Right lobe of liver (tissue), 4 donors: ENCODE measurements at regions not wholly inside any gene's neighbourhood (a gene's known extent, or its start where the extent isn't known, plus 50 kb on each side); places are given as distances from the start of the nearest gene placed in this dataset.

Experiments
- POLR2A ChIP-seq: fragments of 450-650 bp; IDR thresholded peaks from one replicate; pipeline ENCODE4 v1.6.1; 2017; ENCODE audit warnings: antibody characterized with exemption, mild to moderate bottlenecking
- TF ChIP-seq, protein P1 (sequence below), 4 donors: fragments of 200-600 bp in 3 of 4; fragments of 450-650 bp in 1 of 4; IDR thresholded peaks; one replicate each; pipeline versions ENCODE4 v1.5.1 to v1.8.0; 2016 to 2022; ENCODE audit warnings: antibody characterized with exemption in 4 of 4, mild to moderate bottlenecking in 2 of 4
- donor health status: DM: no; HTN: no; CAD: no.
- donor health status: DM: no; HTN: no; CAD: no.
- donor health status: DM: no; HTN: yes; CAD: no.

DNA sequence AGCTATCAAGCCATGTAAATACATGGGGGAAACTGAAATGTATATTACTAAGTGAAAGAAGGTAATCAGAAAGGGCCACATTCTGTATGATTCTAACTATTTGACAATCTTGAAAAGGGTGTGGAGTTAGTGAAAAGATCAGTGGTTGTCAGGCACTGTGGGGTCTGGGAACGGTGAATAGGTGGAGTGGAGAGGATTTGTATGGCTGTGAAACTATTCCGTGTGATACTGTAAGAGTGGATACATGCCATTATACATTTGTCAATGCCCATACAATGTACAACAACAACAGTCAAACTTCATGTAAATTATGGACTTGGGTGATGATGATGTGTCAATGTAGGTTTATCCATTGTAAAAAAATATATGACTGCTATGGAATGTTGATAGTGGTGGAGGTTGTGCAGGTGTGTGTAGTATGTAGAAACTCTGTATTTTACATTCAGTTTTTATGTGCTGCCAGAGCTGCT, 1116.2 kb downstream of the SUCLG1 start:
- TF ChIP-seq, protein P1, sequence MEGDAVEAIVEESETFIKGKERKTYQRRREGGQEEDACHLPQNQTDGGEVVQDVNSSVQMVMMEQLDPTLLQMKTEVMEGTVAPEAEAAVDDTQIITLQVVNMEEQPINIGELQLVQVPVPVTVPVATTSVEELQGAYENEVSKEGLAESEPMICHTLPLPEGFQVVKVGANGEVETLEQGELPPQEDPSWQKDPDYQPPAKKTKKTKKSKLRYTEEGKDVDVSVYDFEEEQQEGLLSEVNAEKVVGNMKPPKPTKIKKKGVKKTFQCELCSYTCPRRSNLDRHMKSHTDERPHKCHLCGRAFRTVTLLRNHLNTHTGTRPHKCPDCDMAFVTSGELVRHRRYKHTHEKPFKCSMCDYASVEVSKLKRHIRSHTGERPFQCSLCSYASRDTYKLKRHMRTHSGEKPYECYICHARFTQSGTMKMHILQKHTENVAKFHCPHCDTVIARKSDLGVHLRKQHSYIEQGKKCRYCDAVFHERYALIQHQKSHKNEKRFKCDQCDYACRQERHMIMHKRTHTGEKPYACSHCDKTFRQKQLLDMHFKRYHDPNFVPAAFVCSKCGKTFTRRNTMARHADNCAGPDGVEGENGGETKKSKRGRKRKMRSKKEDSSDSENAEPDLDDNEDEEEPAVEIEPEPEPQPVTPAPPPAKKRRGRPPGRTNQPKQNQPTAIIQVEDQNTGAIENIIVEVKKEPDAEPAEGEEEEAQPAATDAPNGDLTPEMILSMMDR (IDR thresholded peaks at IDR 0.05): no peak
- no peak for TF ChIP-seq POLR2A
